Left lung (tissue), 4 donors: ENCODE measurements at regions not wholly inside any gene's neighbourhood (a gene's known extent, or its start where the extent isn't known, plus 50 kb on each side); places are given as distances from the start of the nearest gene placed in this dataset.

Experiments
- ATAC-seq: fragments of 200-7000 bp; cut with Tn5 transposase; one replicate; pipeline ENCODE4 v1.9.1; 2020; ENCODE audit warnings: moderate library complexity
- DNase-seq, 4 donors: peaks; one replicate each; pipeline ENCODE4 v3.0.0-alpha.2; 2013 to 2020
- H3K27ac ChIP-seq, 2 donors: fragments of 200-600 bp; sonication (generic) in 1 of 2; one replicate each; pipeline versions ENCODE4 v1.5.0 to v1.8.0; 2020 to 2021
- H3K27me3 ChIP-seq, 2 donors: fragments of 200-600 bp; sonication (generic) in 1 of 2; one replicate each; pipeline versions ENCODE4 v1.5.0 to v1.8.0; 2020 to 2021
- H3K36me3 ChIP-seq, 2 donors: fragments of 200-600 bp; sonication (generic) in 1 of 2; one replicate each; pipeline versions ENCODE4 v1.5.0 to v1.8.0; 2020 to 2021
- H3K4me1 ChIP-seq, 2 donors: fragments of 200-600 bp; one replicate each; pipeline ENCODE4 v1.8.0; 2021
- H3K4me3 ChIP-seq, 2 donors: fragments of 200-600 bp; sonication (generic) in 1 of 2; one replicate each; pipeline versions ENCODE4 v1.5.0 to v1.8.0; 2020 to 2021; ENCODE audit warnings: mild to moderate bottlenecking in 1 of 2
- H3K9me3 ChIP-seq, 2 donors: fragments of 200-600 bp; sonication (generic) in 1 of 2; one replicate each; pipeline versions ENCODE4 v1.5.0 to v1.8.0; 2020 to 2021
- CTCF ChIP-seq, 2 donors: fragments of 200-600 bp; sonication (generic) in 1 of 2; IDR thresholded peaks; one replicate each; pipeline versions ENCODE4 v1.5.0 to v1.8.0; 2021; ENCODE audit warnings: antibody characterized with exemption in 2 of 2
- intact Hi-C, 2 donors: fragments of 100-400 bp; cut with DNase I; formaldehyde crosslinking; loops; one replicate each; pipeline versions ENCODE4 v1.11.2 to v1.14.2; 2022
- donor health status: DM: no; HTN: yes; CAD: no.
- donor health status: DM: no; HTN: no; CAD: no.

- H3K9me3 ChIP-seq = peaks cover 0 to 12% of the 10 kb centered on the region in 2 donors
- H3K36me3 ChIP-seq = no peaks in the 10 kb centered on the region
- no peak for TF ChIP-seq CTCF (IDR thresholded peaks at IDR 0.05)
- ATAC-seq (no peak), DNase-seq (no peak)
- no peak overlapping the region for H3K4me3 ChIP-seq
- H3K4me1 ChIP-seq = no peaks in the 10 kb centered on the region
- intact Hi-C loops = no loop called here
- H3K27me3 ChIP-seq = no peaks in the 10 kb centered on the region
- no peak overlapping the region for H3K27ac ChIP-seq
Observed at GRCh38 chr3:36011791-36012190, 368.5 kb upstream of the STAC start.

- H3K27me3 ChIP-seq = no peaks in the 10 kb centered on the region
- no peaks in the 10 kb centered on the region for H3K4me1 ChIP-seq
- ATAC-seq (no peak), DNase-seq (no peak)
- no peaks in the 10 kb centered on the region for H3K36me3 ChIP-seq
- H3K4me3 ChIP-seq = no peak overlapping the region
- TF ChIP-seq CTCF (IDR thresholded peaks at IDR 0.05) = no peak
- no peak overlapping the region for H3K27ac ChIP-seq
- peaks cover 0 to 6% of the 10 kb centered on the region in 2 donors for H3K9me3 ChIP-seq
- intact Hi-C loops = no loop called here
Observed at GRCh38 chr3:36013425-36013824, 366.9 kb upstream of the STAC start.

- no peak for TF ChIP-seq CTCF (IDR thresholded peaks at IDR 0.05)
- DNase-seq = no peak
- intact Hi-C loops = no loop called here
- Histone ChIP-seq H3K27me3 (no peaks in the 10 kb centered on the region), H3K9me3 (peaks cover 0 to 15% of the 10 kb centered on the region in 2 donors), H3K27ac (no peak overlapping the region), H3K4me1 (no peaks in the 10 kb centered on the region), H3K4me3 (no peak overlapping the region), H3K36me3 (no peaks in the 10 kb centered on the region)
- no peak for ATAC-seq
Observed at GRCh38 chr3:36025232-36025631, 355.1 kb upstream of the STAC start.

GRCh38 chr3:36032180-36033047 lies 347.9 kb upstream of the STAC start:
- no peak for DNase-seq
- Histone ChIP-seq H3K27ac (no peak overlapping the region), H3K36me3 (no peaks in the 10 kb centered on the region), H3K4me1 (no peaks in the 10 kb centered on the region), H3K9me3 (peaks cover 0 to 31% of the 10 kb centered on the region in 2 donors), H3K4me3 (no peak overlapping the region), H3K27me3 (no peaks in the 10 kb centered on the region)
- no peak for ATAC-seq
- TF ChIP-seq CTCF (IDR thresholded peaks at IDR 0.05) = no peak
- intact Hi-C loops = no loop called here

GRCh38 chr3:36058404-36059030 lies 321.8 kb upstream of the STAC start:
- Histone ChIP-seq H3K27ac (no peak overlapping the region), H3K27me3 (no peaks in the 10 kb centered on the region), H3K36me3 (no peaks in the 10 kb centered on the region), H3K9me3 (peaks cover 0 to 1% of the 10 kb centered on the region in 2 donors), H3K4me3 (no peak overlapping the region), H3K4me1 (no peaks in the 10 kb centered on the region)
- intact Hi-C loops = no loop called here
- ATAC-seq = no peak
- DNase-seq = no peak
- no peak for TF ChIP-seq CTCF (IDR thresholded peaks at IDR 0.05)
